ENCODE measurements at regions not wholly inside any gene's neighbourhood (a gene's known extent, or its start where the extent isn't known, plus 50 kb on each side); places are given as distances from the start of the nearest gene placed in this dataset.

DNA sequence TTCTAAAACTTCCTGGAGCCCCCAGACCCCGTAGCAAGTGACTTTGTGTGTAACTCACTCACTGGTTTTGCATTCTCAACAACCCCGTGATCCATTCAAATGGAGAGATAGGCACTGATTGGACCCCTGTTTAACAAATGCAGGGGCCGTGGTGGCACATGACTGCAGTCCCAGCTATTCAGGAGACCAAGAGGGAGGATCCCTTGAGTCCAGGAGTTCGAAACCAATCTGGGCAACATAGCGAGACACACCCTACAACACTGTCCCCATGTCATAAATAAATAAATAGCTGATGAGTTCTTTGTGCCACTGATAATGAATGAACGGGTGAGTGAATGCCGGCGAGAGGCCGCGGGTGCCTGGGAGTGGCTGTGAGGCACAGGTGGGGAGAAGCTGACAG, 59.4 kb upstream of the PAX7 start:
- no peaks in the 10 kb centered on the region for H3K36me3 ChIP-seq (ENCODE audit: low read depth)
- H3K4me3 ChIP-seq, result no peak overlapping the region
- TF ChIP-seq, protein P1, sequence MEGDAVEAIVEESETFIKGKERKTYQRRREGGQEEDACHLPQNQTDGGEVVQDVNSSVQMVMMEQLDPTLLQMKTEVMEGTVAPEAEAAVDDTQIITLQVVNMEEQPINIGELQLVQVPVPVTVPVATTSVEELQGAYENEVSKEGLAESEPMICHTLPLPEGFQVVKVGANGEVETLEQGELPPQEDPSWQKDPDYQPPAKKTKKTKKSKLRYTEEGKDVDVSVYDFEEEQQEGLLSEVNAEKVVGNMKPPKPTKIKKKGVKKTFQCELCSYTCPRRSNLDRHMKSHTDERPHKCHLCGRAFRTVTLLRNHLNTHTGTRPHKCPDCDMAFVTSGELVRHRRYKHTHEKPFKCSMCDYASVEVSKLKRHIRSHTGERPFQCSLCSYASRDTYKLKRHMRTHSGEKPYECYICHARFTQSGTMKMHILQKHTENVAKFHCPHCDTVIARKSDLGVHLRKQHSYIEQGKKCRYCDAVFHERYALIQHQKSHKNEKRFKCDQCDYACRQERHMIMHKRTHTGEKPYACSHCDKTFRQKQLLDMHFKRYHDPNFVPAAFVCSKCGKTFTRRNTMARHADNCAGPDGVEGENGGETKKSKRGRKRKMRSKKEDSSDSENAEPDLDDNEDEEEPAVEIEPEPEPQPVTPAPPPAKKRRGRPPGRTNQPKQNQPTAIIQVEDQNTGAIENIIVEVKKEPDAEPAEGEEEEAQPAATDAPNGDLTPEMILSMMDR (IDR thresholded peaks at IDR 0.05), result no peak
- H3K4me1 ChIP-seq (ENCODE audit: low read depth), result no peaks in the 10 kb centered on the region
- no peaks in the 10 kb centered on the region for H3K9me3 ChIP-seq
- DNase-seq (no peak), ATAC-seq (no peak)
- intact Hi-C loops (cut with DNase I, micrococcal nuclease), result no loop called here

DNA sequence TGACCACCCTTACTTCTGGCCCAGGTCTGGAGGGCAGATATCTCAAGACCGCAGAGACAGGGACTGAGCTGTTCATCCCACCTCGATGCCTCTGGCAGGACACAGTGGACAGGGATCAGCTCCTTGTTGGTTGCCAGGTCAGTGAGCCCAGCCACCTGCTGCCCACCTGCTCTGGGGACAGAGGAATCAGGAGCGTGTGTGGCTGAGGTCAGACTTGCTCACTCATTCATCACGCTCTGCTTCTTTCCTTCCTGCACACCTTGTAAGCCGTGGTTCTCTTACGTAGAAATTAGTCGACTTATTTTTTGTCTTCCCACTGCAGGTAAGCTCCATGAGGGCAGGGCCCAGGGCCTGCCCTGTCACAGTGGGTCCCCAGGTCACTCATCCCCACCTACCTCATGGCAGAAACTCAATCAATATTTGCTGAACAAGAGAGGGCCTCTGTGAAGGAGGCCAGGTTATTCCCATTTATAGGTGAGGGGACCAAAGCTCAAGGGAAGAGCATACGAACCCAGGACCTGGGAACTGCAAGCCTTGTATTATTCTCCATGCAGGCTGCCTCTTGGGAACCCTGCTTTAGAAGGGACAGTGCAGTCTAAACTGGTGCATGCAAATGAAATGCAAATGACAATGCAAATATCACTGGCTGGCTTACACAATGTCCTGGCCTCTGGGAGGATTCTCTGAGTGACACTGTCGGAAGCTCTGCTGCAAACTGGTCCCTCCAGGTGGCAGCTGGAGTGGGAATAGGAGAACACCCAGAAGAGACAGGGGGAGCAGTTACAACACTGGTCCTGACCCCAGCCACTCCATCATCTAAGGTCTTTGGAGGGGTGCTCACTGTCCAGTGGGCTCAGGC, 58.4 kb upstream of the PAX7 start:
- Histone ChIP-seq H3K4me3 (no peak overlapping the region), H3K9me3 (no peaks in the 10 kb centered on the region), H3K36me3 (ENCODE audit: low read depth) (no peaks in the 10 kb centered on the region), H3K4me1 (ENCODE audit: low read depth) (no peaks in the 10 kb centered on the region)
- ATAC-seq (no peak), DNase-seq (no peak)
- TF ChIP-seq, protein P1 (IDR thresholded peaks at IDR 0.05), result no peak
- intact Hi-C loops (cut with DNase I, micrococcal nuclease), result no loop called here

DNA sequence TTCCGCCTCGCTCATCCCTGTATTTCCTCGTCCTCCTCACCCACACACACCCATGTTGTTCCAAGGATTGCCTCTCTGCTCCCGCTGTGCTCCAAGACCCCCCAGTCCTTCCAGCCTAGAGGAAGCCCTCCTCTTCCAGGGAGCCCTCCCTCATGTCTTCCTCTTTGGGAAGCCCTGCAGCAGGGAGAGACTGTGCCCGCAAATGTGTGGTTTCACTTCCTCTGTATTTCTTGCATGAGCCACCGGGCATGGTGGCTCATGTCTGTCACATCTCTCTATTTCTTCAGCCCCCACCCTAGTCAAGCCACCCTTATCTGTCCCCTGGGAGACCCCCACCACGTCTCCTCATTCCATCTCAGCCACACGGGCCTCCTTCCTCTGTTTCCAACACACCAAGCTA, 57.5 kb upstream of the PAX7 start:
- Histone ChIP-seq H3K9me3 (no peaks in the 10 kb centered on the region), H3K36me3 (ENCODE audit: low read depth) (no peaks in the 10 kb centered on the region), H3K4me1 (ENCODE audit: low read depth) (no peaks in the 10 kb centered on the region), H3K4me3 (no peak overlapping the region)
- intact Hi-C loops (cut with DNase I, micrococcal nuclease), result no loop called here
- ATAC-seq (no peak), DNase-seq (no peak)
- TF ChIP-seq, protein P1 (IDR thresholded peaks at IDR 0.05), result no peak

DNA sequence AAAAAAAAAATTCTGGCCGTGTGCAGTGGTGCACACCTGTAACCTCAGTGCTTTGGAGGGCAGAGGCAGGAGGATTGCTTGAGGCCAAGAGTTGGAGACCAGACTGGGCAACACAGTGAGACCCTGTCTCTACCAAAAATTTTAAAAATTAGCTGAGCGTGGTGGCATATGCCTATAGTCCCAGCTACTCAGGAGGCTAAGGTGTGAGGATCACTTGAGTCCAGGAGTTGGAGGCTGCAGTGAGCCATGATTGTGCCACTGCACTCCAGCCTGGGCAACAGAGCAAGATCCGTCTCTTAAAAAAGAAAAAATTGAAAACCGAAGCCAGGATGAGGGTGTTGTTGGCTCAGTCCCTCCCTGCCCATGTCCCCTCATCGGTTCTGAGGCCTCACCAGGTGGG, 55.9 kb upstream of the PAX7 start:
- no peak for DNase-seq
- intact Hi-C loops (cut with DNase I, micrococcal nuclease), result no loop called here
- ATAC-seq, result no peak
- H3K4me3 ChIP-seq, result no peak overlapping the region
- TF ChIP-seq, protein P1 (IDR thresholded peaks at IDR 0.05), result no peak
- no peaks in the 10 kb centered on the region for H3K4me1 ChIP-seq (ENCODE audit: low read depth)
- H3K9me3 ChIP-seq, result no peaks in the 10 kb centered on the region
- H3K36me3 ChIP-seq (ENCODE audit: low read depth), result no peaks in the 10 kb centered on the region

DNA sequence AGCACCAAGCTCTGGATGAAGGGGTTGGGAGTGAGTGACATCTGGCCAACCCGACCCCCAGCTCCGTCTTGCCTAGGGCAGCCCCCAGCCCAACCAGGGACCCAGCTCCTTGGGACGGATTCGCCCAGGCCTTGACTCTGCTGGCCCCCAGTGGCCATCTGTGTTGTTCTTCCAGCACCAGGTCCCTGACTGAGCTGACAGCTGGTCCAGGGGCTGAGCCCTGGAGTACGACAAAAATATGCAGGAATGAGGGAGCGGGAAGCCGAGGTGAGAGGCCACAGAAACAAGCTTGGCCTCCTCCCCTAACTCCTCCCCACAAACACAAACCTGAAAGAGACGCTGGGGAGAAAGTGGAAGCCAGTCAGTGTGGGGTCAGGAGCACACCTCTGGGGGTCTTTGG, 55.0 kb upstream of the PAX7 start:
- ATAC-seq (no peak), DNase-seq (peak in 2 of 3 donors; percentile 77 to 81)
- H3K4me3 ChIP-seq, result no peak overlapping the region
- no peaks in the 10 kb centered on the region for H3K36me3 ChIP-seq (ENCODE audit: low read depth)
- TF ChIP-seq, protein P1 (IDR thresholded peaks at IDR 0.05), result peak; percentile 78
- no peaks in the 10 kb centered on the region for H3K9me3 ChIP-seq
- H3K4me1 ChIP-seq (ENCODE audit: low read depth), result no peaks in the 10 kb centered on the region
- intact Hi-C loops (cut with DNase I, micrococcal nuclease), result no loop called here

Data from mucosa of descending colon (tissue), 3 donors.